Mesendoderm (in vitro differentiated cells): ENCODE measurements at regions not wholly inside any gene's neighbourhood (a gene's known extent, or its start where the extent isn't known, plus 50 kb on each side); places are given as distances from the start of the nearest gene placed in this dataset.

Experiments used
- DNase-seq: peaks from one replicate; pipeline ENCODE4 v3.0.0; 2013
- H2AK5ac ChIP-seq: 2 replicates; pipeline ENCODE4 v1.6.1; 2013; ENCODE audit warnings: low read length, inconsistent platforms
- H2BK120ac ChIP-seq: 2 replicates; pipeline ENCODE4 v1.6.1; 2013; ENCODE audit warnings: low read depth, mild to moderate bottlenecking, low read length, moderate library complexity, mixed read lengths
- H2BK15ac ChIP-seq: replicated peaks from 2 replicates; pipeline ENCODE4 v1.6.1; 2013; ENCODE audit warnings: low read depth, mild to moderate bottlenecking, moderate library complexity
- H2BK5ac ChIP-seq: 2 replicates; pipeline ENCODE4 v1.6.1; 2013; ENCODE audit warnings: low read length, inconsistent platforms
- H3K18ac ChIP-seq: 2 replicates; pipeline ENCODE4 v1.6.1; 2013; ENCODE audit warnings: mild to moderate bottlenecking, low read length, mixed read lengths
- H3K23ac ChIP-seq: one replicate; pipeline ENCODE4 v1.6.1; 2013; ENCODE audit warnings: low read length
- H3K27ac ChIP-seq: 2 replicates; pipeline ENCODE4 v1.5.1; 2013; ENCODE audit warnings: low read depth, mild to moderate bottlenecking, inconsistent platforms, low read length, moderate library complexity
- H3K27me3 ChIP-seq: 2 replicates; pipeline ENCODE4 v1.6.1; 2013; ENCODE audit warnings: low read length, control low read depth, mild to moderate bottlenecking, inconsistent platforms; ENCODE audit not compliant: insufficient read depth, poor library complexity
- H3K36me3 ChIP-seq: 2 replicates; pipeline ENCODE4 v1.6.1; 2013; ENCODE audit warnings: low read length, inconsistent platforms; ENCODE audit not compliant: control insufficient read depth, insufficient read depth
- H3K4ac ChIP-seq: one replicate; pipeline ENCODE4 v1.6.1; 2013; ENCODE audit warnings: low read depth, mild to moderate bottlenecking, low read length, moderate library complexity
- H3K4me1 ChIP-seq: 2 replicates; pipeline ENCODE4 v1.6.1; 2013; ENCODE audit warnings: low read depth, low read length, inconsistent platforms; ENCODE audit not compliant: control insufficient read depth
- H3K4me2 ChIP-seq: 2 replicates; pipeline ENCODE4 v1.6.1; 2013; ENCODE audit warnings: low read length
- H3K4me3 ChIP-seq: 2 replicates; pipeline ENCODE4 v1.5.1; 2013; ENCODE audit warnings: mild to moderate bottlenecking, low read length
- H3K56ac ChIP-seq: one replicate; pipeline ENCODE4 v1.6.1; 2013; ENCODE audit warnings: low read length
- H3K79me1 ChIP-seq: 2 replicates; pipeline ENCODE4 v1.6.1; 2013; ENCODE audit warnings: low read length, inconsistent platforms
- H3K79me2 ChIP-seq: 2 replicates; pipeline ENCODE4 v1.6.1; 2013; ENCODE audit warnings: mild to moderate bottlenecking, low read length; ENCODE audit not compliant: control insufficient read depth, insufficient read depth
- H3K9ac ChIP-seq: 2 replicates; pipeline ENCODE4 v1.6.1; 2013; ENCODE audit warnings: low read length, inconsistent platforms
- H4K5ac ChIP-seq: one replicate; pipeline ENCODE4 v1.6.1; 2013; ENCODE audit warnings: low read length
- H4K8ac ChIP-seq: one replicate; pipeline ENCODE4 v1.6.1; 2013; ENCODE audit warnings: low read depth, mild to moderate bottlenecking, control low read depth, low read length, moderate library complexity
- WGBS: extraction: QIAGEN DNeasy Blood & Tissue Kit; methylation state at CpG from one replicate; pipeline ENCODE4 v1.1.7; 2013; ENCODE audit warnings: low lambda C conversion rate, missing lambda C conversion rate; ENCODE audit not compliant: insufficient coverage; ENCODE audit errors: extremely low coverage; 5-methylcytosine and 5-hydroxymethylcytosine counted together

DNA sequence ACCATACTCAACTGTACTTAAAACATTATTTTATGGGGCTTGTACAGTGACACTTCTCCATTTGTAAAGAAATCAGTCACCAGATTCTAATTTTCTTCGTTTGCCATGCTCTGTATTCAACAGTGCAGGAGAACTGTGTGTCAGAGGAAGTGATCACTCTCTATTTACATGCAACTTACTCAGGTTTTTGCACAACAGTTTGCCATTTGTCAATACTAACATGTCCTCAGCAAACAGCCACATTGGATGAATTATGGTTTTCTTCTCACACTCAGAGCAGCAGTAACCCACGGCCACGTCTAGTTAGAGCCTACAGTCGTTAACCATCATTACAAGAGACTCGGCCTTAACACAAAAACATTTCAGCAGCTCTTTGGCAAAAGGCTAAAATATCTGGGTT lies 69.2 kb upstream of the SP4 start:
- WGBS: no CpG with 5 or more reads among the region's 5 CpGs
- Histone ChIP-seq H3K79me2 (no peaks in the 10 kb centered on the region), H3K4me1 (no peaks in the 10 kb centered on the region), H2BK5ac (no peak overlapping the region), H3K23ac (no peak overlapping the region), H3K4me2 (no peak overlapping the region), H4K5ac (no peak overlapping the region), H4K8ac (no peak overlapping the region), H3K56ac (no peak overlapping the region), H3K9ac (no peak overlapping the region), H3K36me3 (no peaks in the 10 kb centered on the region), H3K79me1 (no peaks in the 10 kb centered on the region), H3K4ac (no peak overlapping the region), H2BK120ac (no peak overlapping the region), H2AK5ac (no peak overlapping the region), H3K4me3 (no peak overlapping the region), H2BK15ac (no peak overlapping the region), H3K27ac (no peak overlapping the region), H3K27me3 (no peaks in the 10 kb centered on the region), H3K18ac (no peak overlapping the region)
- no peak for DNase-seq

- H2AK5ac ChIP-seq: no peak overlapping the region
- no peak overlapping the region for H3K56ac ChIP-seq
- no peak overlapping the region for H3K4ac ChIP-seq
- no peak overlapping the region for H4K5ac ChIP-seq
- no peaks in the 10 kb centered on the region for H3K79me1 ChIP-seq
- no peak for DNase-seq
- no peaks in the 10 kb centered on the region for H3K79me2 ChIP-seq
- no peak overlapping the region for H2BK120ac ChIP-seq
- no peak overlapping the region for H3K18ac ChIP-seq
- no peaks in the 10 kb centered on the region for H3K36me3 ChIP-seq
- H4K8ac ChIP-seq: no peak overlapping the region
- no peak overlapping the region for H3K9ac ChIP-seq
- no peak overlapping the region for H3K23ac ChIP-seq
- H2BK5ac ChIP-seq: no peak overlapping the region
- no peak overlapping the region for H3K4me3 ChIP-seq
- H3K4me1 ChIP-seq: no peaks in the 10 kb centered on the region
- no peak overlapping the region for H2BK15ac ChIP-seq
- H3K27me3 ChIP-seq: no peaks in the 10 kb centered on the region
- no peak overlapping the region for H3K27ac ChIP-seq
- no peak overlapping the region for H3K4me2 ChIP-seq
- no CpG with 5 or more reads among the region's 1 CpG for WGBS
Observed at GRCh38 chr7:21359163-21359562, 68.7 kb upstream of the SP4 start.

DNA sequence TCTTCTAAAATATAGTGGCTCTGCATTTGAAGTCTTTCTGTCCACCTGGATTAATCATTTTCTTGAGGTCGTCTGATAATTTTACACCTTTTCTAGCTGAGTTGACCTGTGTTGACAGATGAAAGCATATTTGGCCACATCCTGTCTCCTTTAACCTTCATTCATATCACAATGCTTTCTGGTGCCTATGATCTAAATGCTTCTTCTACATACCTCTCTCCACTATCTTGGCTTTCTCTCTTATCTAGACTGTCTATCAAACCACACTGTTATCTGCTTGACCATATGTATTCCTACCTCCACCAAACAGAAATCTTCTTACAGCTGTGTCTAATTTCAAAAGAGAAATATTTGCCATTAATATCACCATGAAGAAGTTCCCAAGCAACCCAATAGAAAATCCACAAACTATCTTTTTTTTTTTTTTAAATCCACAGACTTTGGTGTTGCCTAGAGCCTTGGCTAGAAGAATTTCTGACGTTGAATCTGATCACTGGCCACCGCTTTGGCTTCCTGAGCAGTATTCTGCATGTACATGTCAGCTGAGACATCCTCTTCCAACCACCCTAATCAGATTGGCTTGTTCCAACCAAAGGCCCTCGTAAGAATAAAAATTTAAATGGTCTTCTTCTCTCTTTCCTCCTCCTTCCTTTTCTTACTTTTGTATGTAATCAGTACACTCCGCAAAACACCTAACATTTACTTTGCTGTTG lies 66.3 kb upstream of the SP4 start:
- no peak for DNase-seq
- Histone ChIP-seq H3K79me2 (no peaks in the 10 kb centered on the region), H3K18ac (no peak overlapping the region), H3K4me3 (no peak overlapping the region), H3K27me3 (no peaks in the 10 kb centered on the region), H3K56ac (no peak overlapping the region), H3K36me3 (no peaks in the 10 kb centered on the region), H2AK5ac (no peak overlapping the region), H4K8ac (no peak overlapping the region), H3K4me1 (no peaks in the 10 kb centered on the region), H4K5ac (no peak overlapping the region), H3K23ac (no peak overlapping the region), H3K27ac (no peak overlapping the region), H3K4ac (no peak overlapping the region), H2BK120ac (no peak overlapping the region), H3K79me1 (no peaks in the 10 kb centered on the region), H3K4me2 (no peak overlapping the region), H3K9ac (no peak overlapping the region), H2BK5ac (no peak overlapping the region), H2BK15ac (no peak overlapping the region)
- WGBS: no CpG with 5 or more reads among the region's 5 CpGs

DNA sequence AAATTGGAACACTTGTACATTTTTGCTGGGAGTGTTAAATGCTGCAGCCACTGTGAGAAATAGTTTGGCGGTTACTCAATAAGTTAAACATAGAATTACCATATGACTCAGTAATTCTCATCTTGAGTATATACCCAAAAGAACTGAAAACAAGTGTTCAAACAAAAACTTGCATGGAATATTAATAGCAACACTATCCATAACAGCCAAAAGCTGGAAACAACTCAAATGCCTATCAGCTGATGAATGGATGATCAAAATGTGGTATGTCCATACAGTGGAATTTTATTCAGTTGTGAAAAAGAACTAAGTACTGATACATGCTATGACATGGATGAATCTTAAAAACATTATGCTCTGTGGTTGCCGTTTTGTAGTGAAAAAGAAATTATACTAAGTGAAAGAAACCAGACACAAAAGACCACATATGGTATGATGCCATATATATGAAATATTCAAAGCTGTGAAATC lies 63.0 kb upstream of the SP4 start:
- no peak overlapping the region for H4K5ac ChIP-seq
- no peak overlapping the region for H3K9ac ChIP-seq
- no peaks in the 10 kb centered on the region for H3K27me3 ChIP-seq
- no peak overlapping the region for H3K4ac ChIP-seq
- no peak overlapping the region for H3K4me3 ChIP-seq
- DNase-seq: no peak
- no CpG with 5 or more reads among the region's 2 CpGs for WGBS
- H3K4me2 ChIP-seq: no peak overlapping the region
- no peaks in the 10 kb centered on the region for H3K4me1 ChIP-seq
- H4K8ac ChIP-seq: no peak overlapping the region
- no peaks in the 10 kb centered on the region for H3K79me1 ChIP-seq
- no peak overlapping the region for H2BK120ac ChIP-seq
- no peaks in the 10 kb centered on the region for H3K79me2 ChIP-seq
- H3K36me3 ChIP-seq: no peaks in the 10 kb centered on the region
- H3K18ac ChIP-seq: no peak overlapping the region
- H2BK5ac ChIP-seq: no peak overlapping the region
- no peak overlapping the region for H2AK5ac ChIP-seq
- H3K27ac ChIP-seq: no peak overlapping the region
- no peak overlapping the region for H2BK15ac ChIP-seq
- H3K23ac ChIP-seq: no peak overlapping the region
- H3K56ac ChIP-seq: no peak overlapping the region

- Histone ChIP-seq H2BK15ac (no peak overlapping the region), H3K56ac (no peak overlapping the region), H4K5ac (no peak overlapping the region), H3K18ac (no peak overlapping the region), H3K36me3 (no peaks in the 10 kb centered on the region), H3K79me2 (no peaks in the 10 kb centered on the region), H3K79me1 (no peaks in the 10 kb centered on the region), H4K8ac (no peak overlapping the region), H3K27ac (no peak overlapping the region), H3K4me3 (no peak overlapping the region), H2BK120ac (no peak overlapping the region), H3K4me2 (no peak overlapping the region), H2BK5ac (no peak overlapping the region), H3K9ac (no peak overlapping the region), H3K4ac (no peak overlapping the region), H3K27me3 (no peaks in the 10 kb centered on the region), H3K4me1 (no peaks in the 10 kb centered on the region), H2AK5ac (no peak overlapping the region), H3K23ac (no peak overlapping the region)
- no CpG with 5 or more reads among the region's 6 CpGs for WGBS
- no peak for DNase-seq
Observed at GRCh38 chr7:21365866-21366624, 61.8 kb upstream of the SP4 start.
